H1 (cell line): ENCODE measurements at regions not wholly inside any gene's neighbourhood (a gene's known extent, or its start where the extent isn't known, plus 50 kb on each side); places are given as distances from the start of the nearest gene placed in this dataset.

Experiments used
- CTCF ChIP-seq, 3 experiments: IDR thresholded peaks; 1 replicate in 2 of 3; 2 replicates in 1 of 3; pipeline versions ENCODE4 v1.5.1 to v1.6.1; 2011; ENCODE audit warnings: low read length in 3 of 3, mild to moderate bottlenecking in 3 of 3, inconsistent platforms in 2 of 3, low read depth in 1 of 3, moderate library complexity in 1 of 3; ENCODE audit not compliant: insufficient read depth in 1 of 3; ENCODE audit errors: control extremely low read depth in 1 of 3
- EP300 ChIP-seq, 2 experiments: IDR thresholded peaks; 1 replicate in 1 of 2; 2 replicates in 1 of 2; pipeline ENCODE4 v1.6.1; 2011 to 2012; ENCODE audit warnings: low read depth in 2 of 2, low read length in 2 of 2, mild to moderate bottlenecking in 2 of 2, borderline replicate concordance in 1 of 2, inconsistent platforms in 1 of 2, moderate library complexity in 1 of 2
- GABPA ChIP-seq: IDR thresholded peaks from 2 replicates; pipeline ENCODE4 v1.6.1; 2011; ENCODE audit warnings: mild to moderate bottlenecking, low read length, moderate library complexity, borderline replicate concordance; ENCODE audit not compliant: insufficient read depth
- HDAC2 ChIP-seq, 2 experiments: fragments of 300-600 bp in 1 of 2; sonication (generic) in 1 of 2; IDR thresholded peaks; 2 replicates each; pipeline ENCODE4 v1.6.1; 2011 to 2012; ENCODE audit warnings: low read depth in 2 of 2, low read length in 2 of 2, mild to moderate bottlenecking in 2 of 2, moderate library complexity in 2 of 2, borderline replicate concordance in 1 of 2, inconsistent platforms in 1 of 2
- HDAC6 ChIP-seq: IDR thresholded peaks from one replicate; pipeline ENCODE4 v1.7.1; 2012; ENCODE audit warnings: low read depth, mild to moderate bottlenecking, inconsistent platforms, low read length, moderate library complexity
- JUN ChIP-seq: IDR thresholded peaks from 2 replicates; pipeline ENCODE4 v1.6.1; 2011; ENCODE audit warnings: low read depth, mild to moderate bottlenecking, improper control_type of control experiment, low read length
- NRF1 ChIP-seq: IDR thresholded peaks from 2 replicates; pipeline ENCODE4 v1.6.1; 2011; ENCODE audit warnings: mild to moderate bottlenecking, low read depth, low read length, improper control_type of control experiment
- SAP30 ChIP-seq: fragments of 300-600 bp; sonication (generic); IDR thresholded peaks from 2 replicates; pipeline ENCODE4 v1.7.1; 2012; ENCODE audit warnings: low read length, moderate library complexity, mild to moderate bottlenecking, inconsistent platforms; ENCODE audit not compliant: insufficient read depth, insufficient replicate concordance

GRCh38 chr9:75574569-75574968, 315.9 kb upstream of the PCSK5 start:
- TF ChIP-seq CTCF (IDR thresholded peaks at IDR 0.05; ENCODE audit: control extremely low read depth in 1 of 3, insufficient read depth in 1 of 3, low read depth in 1 of 3, low read length in 3 of 3) (no peak), HDAC6 (no peak), EP300 (IDR thresholded peaks at IDR 0.05; ENCODE audit: borderline replicate concordance in 1 of 2, low read depth in 2 of 2, low read length in 2 of 2) (no peak), NRF1 (no peak), HDAC2 (IDR thresholded peaks at IDR 0.05; ENCODE audit: borderline replicate concordance in 1 of 2, low read depth in 2 of 2, low read length in 2 of 2) (no peak), SAP30 (no peak), GABPA (no peak), JUN (no peak)
